Stimulated activated CD4-positive, alpha-beta T cell treated with anti-CD3 and anti-CD28 coated beads, Interleukin-1b, Interleukin-23, amount 100 ng/mL, for 4 hours (primary cell): ENCODE measurements at regions not wholly inside any gene's neighbourhood (a gene's known extent, or its start where the extent isn't known, plus 50 kb on each side); places are given as distances from the start of the nearest gene placed in this dataset.

Source experiments
- DNase-seq, 2 donors: peaks; one replicate each; pipeline ENCODE4 v3.0.0-alpha.2; 2020; ENCODE audit warnings: low read depth in 2 of 2

DNA sequence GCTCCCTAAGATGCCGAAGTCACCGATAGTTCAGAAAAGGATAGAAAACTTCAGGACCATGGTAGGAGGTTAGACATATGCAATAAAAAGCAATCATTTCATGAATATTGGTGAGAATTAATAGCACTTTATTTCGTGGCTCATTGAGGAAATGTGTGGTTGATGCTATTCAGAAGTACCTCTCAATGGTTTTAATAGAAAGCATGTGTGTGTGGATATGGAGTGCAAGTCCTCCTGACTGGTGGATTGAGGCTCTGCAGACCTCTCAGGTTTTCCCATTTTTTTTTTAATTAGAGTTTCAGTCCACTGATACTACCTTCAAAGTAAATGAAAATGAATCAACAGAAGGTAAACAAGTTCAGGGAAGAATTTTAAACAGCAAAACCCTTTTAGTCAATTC is 384.3 kb upstream of the RARB start:
- DNase-seq: no peak

GRCh38 chr3:25044762-25045710 is 383.0 kb upstream of the RARB start:
- DNase-seq: no peak

GRCh38 chr3:25046911-25047771 is 380.9 kb upstream of the RARB start:
- DNase-seq: no peak

DNA sequence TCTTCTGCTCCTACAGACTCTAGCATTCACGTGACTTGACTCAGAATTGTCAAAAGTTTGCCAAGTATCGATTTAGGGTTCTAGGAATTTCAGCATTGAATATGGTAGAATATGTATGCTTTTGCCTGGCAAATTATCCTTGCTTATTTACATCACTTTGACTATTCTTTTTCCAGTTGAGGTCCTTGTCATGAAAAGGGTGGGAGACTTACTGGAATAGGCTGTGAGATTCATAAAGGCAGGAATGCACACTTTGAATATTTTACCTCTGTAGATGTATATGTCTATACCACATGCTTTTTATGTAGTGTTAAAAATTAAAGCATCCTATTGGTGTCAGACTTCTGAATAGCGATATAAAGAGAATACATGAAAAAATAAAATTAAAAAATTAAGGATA is 378.8 kb upstream of the RARB start:
- DNase-seq: no peak

GRCh38 chr3:25053360-25053759 is 374.7 kb upstream of the RARB start:
- no peak for DNase-seq

DNA sequence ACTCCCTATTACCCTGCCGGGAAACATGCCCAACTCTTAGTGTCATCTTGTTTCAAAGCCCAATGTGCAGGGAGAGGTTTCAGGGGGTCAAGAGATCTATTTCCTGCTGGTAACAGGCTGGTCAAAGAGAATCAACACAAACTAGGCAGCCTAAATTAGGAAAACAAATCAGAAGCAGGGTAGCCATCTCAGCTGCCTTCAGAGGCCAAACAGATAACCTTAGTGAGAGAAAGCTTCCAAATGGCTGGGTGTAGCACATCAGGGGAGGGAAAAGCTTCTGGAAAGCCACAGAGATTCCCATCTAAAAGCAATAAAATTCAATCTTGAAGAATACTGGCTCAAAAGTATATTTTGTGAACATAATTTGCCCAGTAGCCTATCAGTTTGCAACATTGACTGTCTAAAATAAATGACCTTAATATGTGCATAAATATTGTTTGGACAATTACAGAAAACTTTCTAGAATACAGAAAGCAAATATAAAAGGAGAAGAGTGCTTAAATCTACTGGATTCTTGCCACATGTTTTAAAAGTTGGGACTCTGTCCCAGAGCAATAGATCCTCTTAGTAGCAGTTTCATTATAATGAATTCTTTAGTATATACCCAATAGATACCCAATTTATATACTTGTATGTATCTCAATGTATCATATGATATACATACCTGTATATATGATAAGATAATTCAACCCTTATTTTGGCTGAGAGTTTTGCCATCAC is 371.9 kb upstream of the RARB start:
- DNase-seq: no peak

DNA sequence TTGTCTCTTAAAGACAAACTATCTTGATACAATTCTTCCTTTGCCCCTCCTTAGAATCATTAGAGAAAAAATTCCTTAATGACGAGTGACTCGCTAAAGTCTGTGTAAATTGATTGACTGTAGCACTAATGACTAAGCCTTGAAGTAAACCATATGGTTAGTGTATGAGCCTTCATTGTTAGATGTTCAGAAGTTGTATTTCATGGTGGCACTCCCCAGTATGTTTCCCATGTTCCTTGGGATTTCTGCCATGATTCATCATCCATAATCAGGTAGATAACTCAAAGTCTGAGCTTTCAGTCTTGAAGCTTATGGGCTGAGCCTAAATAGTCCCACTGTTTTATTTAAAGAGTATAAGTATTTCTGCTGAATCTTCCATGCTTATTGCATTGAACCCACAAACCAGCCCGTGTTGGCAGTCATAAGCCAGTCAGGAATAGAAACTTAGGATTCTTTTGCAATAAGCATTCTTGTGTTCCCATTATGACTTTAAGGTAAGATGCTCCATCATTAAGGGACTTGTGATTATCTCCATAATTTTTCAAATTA is 371.2 kb upstream of the RARB start:
- DNase-seq: no peak

DNA sequence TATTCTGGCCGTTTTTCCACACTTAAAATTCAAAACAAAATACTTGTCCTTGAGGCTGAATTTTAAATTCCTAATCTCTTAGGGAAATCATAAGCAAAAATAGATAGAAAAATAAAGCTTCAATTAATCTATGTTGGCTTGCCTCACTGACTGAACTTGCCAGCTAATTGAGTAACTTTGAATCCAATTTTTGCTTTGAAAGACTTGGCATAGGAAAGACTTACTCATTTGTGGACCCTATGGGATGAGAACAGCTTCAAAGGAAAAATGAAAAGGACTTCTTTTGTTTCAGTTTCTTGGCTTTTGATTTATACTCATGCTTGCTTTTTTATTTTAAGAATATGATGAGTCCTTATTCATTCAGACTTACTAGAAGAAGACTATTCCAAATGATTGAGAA is 370.7 kb upstream of the RARB start:
- DNase-seq: no peak

GRCh38 chr3:25064681-25065080 is 363.4 kb upstream of the RARB start:
- no peak for DNase-seq

DNA sequence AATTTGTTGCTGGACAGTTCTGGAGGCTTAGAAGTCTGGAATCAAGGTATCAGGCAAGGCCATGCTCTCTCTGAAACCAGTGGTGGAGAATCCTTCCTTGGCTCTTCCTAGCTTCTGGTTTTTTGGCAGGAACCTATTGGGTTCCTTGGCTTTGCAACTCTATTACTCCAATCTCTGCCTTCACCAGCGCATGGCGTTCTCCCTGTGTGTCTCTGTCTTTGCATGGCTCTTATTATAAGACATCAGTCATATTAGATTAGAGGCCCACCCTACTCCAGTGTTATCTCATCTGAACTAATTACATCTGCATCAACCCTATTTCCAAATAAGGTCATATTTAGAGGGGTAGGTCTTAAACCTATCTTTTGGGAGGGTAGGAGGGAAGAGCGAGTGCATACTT is 358.1 kb upstream of the RARB start:
- no peak for DNase-seq

DNA sequence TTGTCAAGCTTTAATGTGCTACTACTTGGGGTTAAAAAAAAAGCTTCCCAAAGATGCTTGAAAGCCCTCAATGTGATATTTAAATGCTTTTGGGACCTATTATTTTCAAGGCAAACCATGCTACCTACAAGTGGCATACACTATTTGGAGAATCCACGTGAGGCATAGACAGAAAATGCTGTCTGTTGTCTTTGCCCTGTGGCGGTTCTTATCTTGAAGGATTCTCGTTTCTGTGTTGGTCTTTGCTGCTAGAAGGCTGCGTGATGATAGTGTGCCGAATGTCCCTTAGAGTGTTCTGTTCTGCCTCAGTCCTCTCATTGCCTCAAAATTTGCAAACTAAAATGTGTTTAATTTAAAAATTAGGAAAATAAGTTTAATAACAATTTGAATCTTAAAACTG is 356.2 kb upstream of the RARB start:
- DNase-seq: no peak

- no peak for DNase-seq
Observed at GRCh38 chr3:25073423-25073822, 354.6 kb upstream of the RARB start.

DNA sequence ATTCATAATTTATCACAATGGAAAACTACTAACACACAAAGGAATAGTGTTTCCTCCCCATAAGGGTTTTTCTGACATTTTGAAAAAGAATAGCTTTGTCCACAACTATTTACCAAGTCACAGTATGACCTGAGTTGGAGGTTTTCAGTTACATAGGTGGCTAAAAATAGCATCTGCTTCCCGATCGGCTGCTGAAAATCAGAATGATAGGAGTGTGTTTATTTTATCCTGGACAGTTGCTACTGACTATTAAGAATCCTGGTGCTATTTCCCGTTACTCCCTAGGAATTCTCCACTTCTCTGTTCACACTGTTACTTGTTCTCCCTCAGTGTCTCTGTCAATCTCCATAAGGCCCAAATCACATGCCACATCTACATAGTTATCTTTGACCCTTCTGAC is 353.9 kb upstream of the RARB start:
- no peak for DNase-seq

- DNase-seq: no peak
Observed at GRCh38 chr3:25080461-25080860, 347.6 kb upstream of the RARB start.

GRCh38 chr3:25084016-25084415 is 344.0 kb upstream of the RARB start:
- no peak for DNase-seq

DNA sequence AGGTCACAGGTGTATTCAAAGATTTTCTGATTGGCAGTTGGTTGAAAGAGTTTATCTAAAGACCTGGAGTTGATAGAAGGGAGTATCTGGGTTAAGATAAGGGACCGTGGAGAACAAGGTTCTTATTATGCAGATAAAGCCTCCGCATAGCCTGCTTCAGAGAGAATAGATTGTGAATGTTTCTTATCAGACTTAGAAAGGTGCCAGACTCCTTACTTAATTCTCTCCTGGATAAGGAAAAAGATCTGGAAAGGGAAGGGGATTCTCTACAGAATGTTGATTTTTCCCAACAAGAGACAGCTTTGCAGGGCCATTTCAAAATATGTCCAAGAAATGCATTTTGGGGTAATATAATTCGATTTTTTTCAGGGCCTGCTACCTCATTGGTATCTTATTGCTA is 341.3 kb upstream of the RARB start:
- DNase-seq: no peak

GRCh38 chr3:25088284-25088683 is 339.8 kb upstream of the RARB start:
- no peak for DNase-seq

GRCh38 chr3:25090698-25091453 is 337.2 kb upstream of the RARB start:
- DNase-seq: no peak

- DNase-seq: no peak
Observed at GRCh38 chr3:25091934-25092333, 336.1 kb upstream of the RARB start.

GRCh38 chr3:25094932-25095685 is 333.0 kb upstream of the RARB start:
- DNase-seq: no peak
